ENCODE measurements at regions not wholly inside any gene's neighbourhood (a gene's known extent, or its start where the extent isn't known, plus 50 kb on each side); places are given as distances from the start of the nearest gene placed in this dataset.

GRCh38 chrX:43175434-43175833 lies 397.5 kb upstream of the PPP1R2C start:
- H2BK5ac ChIP-seq (ENCODE audit: low read depth, low read length): no peak overlapping the region
- no peak overlapping the region for H3K9ac ChIP-seq (replicated peaks in 1 of 4; ENCODE audit: extremely low read depth in 1 of 4, low read depth in 3 of 4, low read length in 3 of 4)
- DNase-seq (ENCODE audit: low read depth in 1 of 2, low spot score in 2 of 2) (no peak), FAIRE-seq (no peak)
- H2BK15ac ChIP-seq (ENCODE audit: low read length): no peak overlapping the region
- peaks cover 4 to 6% of the 10 kb centered on the region in 2 experiments; a peak in 1 of 4 replicates for H3K9me3 ChIP-seq (ENCODE audit: insufficient read depth in 2 of 2, low read depth in 1 of 2, low read length in 1 of 2)
- H3K4me2 ChIP-seq (ENCODE audit: insufficient read depth in 1 of 2, low read depth in 2 of 2, low read length in 2 of 2): no peak overlapping the region
- H3K36me3 ChIP-seq (ENCODE audit: control insufficient read depth in 2 of 4, insufficient read depth in 4 of 4, low read length in 3 of 4): no peaks in the 10 kb centered on the region
- no peak overlapping the region for H3K18ac ChIP-seq (ENCODE audit: extremely low read depth, low read length)
- H3K79me2 ChIP-seq (ENCODE audit: control insufficient read depth in 1 of 2, insufficient read depth in 2 of 2, low read length in 2 of 2): no peaks in the 10 kb centered on the region
- H2AK5ac ChIP-seq (ENCODE audit: low read depth, low read length): no peak overlapping the region
- H3K4ac ChIP-seq (replicated peaks; ENCODE audit: insufficient read length, low read depth, low read length): no peak overlapping the region
- no peak overlapping the region for H2BK12ac ChIP-seq (ENCODE audit: low read depth, low read length)
- no peak overlapping the region for H3K56ac ChIP-seq (replicated peaks; ENCODE audit: insufficient read length, low read depth, low read length)
- H3K4me1 ChIP-seq (replicated peaks in 1 of 4; ENCODE audit: control insufficient read depth in 3 of 4, insufficient read depth in 4 of 4, low read length in 3 of 4): no peaks in the 10 kb centered on the region
- no peak overlapping the region for H2BK120ac ChIP-seq (replicated peaks; ENCODE audit: low read depth, low read length)
- H4K5ac ChIP-seq (ENCODE audit: insufficient read length, low read depth, low read length): no peak overlapping the region
- ChIA-PET POLR2A (ENCODE audit: partially characterized antibody) (no interaction called here), CTCF (ENCODE audit: partially characterized antibody) (no interaction called here)
- H2BK20ac ChIP-seq (ENCODE audit: low read length): no peak overlapping the region
- H3K14ac ChIP-seq (ENCODE audit: insufficient read length): no peak overlapping the region
- H3K27me3 ChIP-seq (replicated peaks in 1 of 4; ENCODE audit: control insufficient read depth in 3 of 4, extremely low read depth in 1 of 4, insufficient read depth in 3 of 4, low read length in 3 of 4): no peaks in the 10 kb centered on the region
- H4K91ac ChIP-seq (replicated peaks; ENCODE audit: insufficient read length, low read length): no peak overlapping the region
- no peaks in the 10 kb centered on the region for H4K20me1 ChIP-seq (replicated peaks in 1 of 2; ENCODE audit: control insufficient read depth in 1 of 2, insufficient read depth in 2 of 2, low read length in 2 of 2)
- no peaks in the 10 kb centered on the region for H3K23me2 ChIP-seq (ENCODE audit: low read depth, low read length)
- WGBS, 2 experiments (ENCODE audit: extremely low coverage in 1 of 2, insufficient coverage in 1 of 2, insufficient read length in 1 of 2, insufficient replicate concordance in 2 of 2, low coverage in 1 of 2, low lambda C conversion rate in 2 of 2, missing lambda C conversion rate in 1 of 2): 93% methylated on average over 2 of the region's 2 CpGs; no CpG with 5 or more reads in 1 of the 2 experiments
- no peak overlapping the region for H3K23ac ChIP-seq (ENCODE audit: insufficient read length)
- no peak overlapping the region for H4K8ac ChIP-seq (ENCODE audit: extremely low read depth, insufficient read depth, low read length)
- no peak overlapping the region for H3K4me3 ChIP-seq (ENCODE audit: extremely low read depth in 1 of 4, insufficient read depth in 2 of 4, low read depth in 3 of 4, low read length in 4 of 4)
- no peak overlapping the region for H2AFZ ChIP-seq (ENCODE audit: low read length)
- no peak overlapping the region for H3K27ac ChIP-seq (ENCODE audit: low read depth, low read length)
- no peaks in the 10 kb centered on the region for H3K79me1 ChIP-seq (ENCODE audit: low read depth, low read length)
- no peak for TF ChIP-seq RAD21 (IDR thresholded peaks at IDR 0.05 in 1 of 2, conservative IDR thresholded peaks at IDR 0.05 in 1 of 2; ENCODE audit: low read depth in 2 of 2, low read length in 2 of 2)
- TF ChIP-seq CEBPB (IDR thresholded peaks at IDR 0.05; ENCODE audit: low read depth, low read length): no peak
- TF ChIP-seq E2F6 (IDR thresholded peaks at IDR 0.05): no peak
- TF ChIP-seq SIX5 (IDR thresholded peaks at IDR 0.05; ENCODE audit: low read depth, low read length): no peak
- TF ChIP-seq PHF8 (conservative IDR thresholded peaks at IDR 0.05; ENCODE audit: low read depth, low read length): no peak
- TF ChIP-seq POLR2A (IDR thresholded peaks at IDR 0.05; ENCODE audit: control extremely low read depth in 1 of 2, low read depth in 2 of 2, low read length in 2 of 2): no peak
- no peak for TF ChIP-seq RNF2 (IDR thresholded peaks at IDR 0.05; ENCODE audit: borderline replicate concordance, low read depth, low read length, missing control alignments, poor library complexity, severe bottlenecking)
- TF ChIP-seq TBP (IDR thresholded peaks at IDR 0.05; ENCODE audit: low read depth, low read length): no peak
